ENCODE measurements at regions not wholly inside any gene's neighbourhood (a gene's known extent, or its start where the extent isn't known, plus 50 kb on each side); places are given as distances from the start of the nearest gene placed in this dataset.

- TF ChIP-seq CTCF (IDR thresholded peaks at IDR 0.05 in 8 of 11, conservative IDR thresholded peaks at IDR 0.05 in 3 of 11), result no peak
- TF ChIP-seq POLR2A (IDR thresholded peaks at IDR 0.05), result no peak
- no peak for TF ChIP-seq POLR2AphosphoS5 (IDR thresholded peaks at IDR 0.05)
These were observed 80.0 kb downstream of the CAMK2N1 start for GRCh38 chr1:20405893-20406604.
